H1 (cell line): ENCODE measurements at regions not wholly inside any gene's neighbourhood (a gene's known extent, or its start where the extent isn't known, plus 50 kb on each side); places are given as distances from the start of the nearest gene placed in this dataset.

Experiments
- CTCF ChIA-PET: fragments of 300-600 bp; sonication (Branson Sonifier 250); formaldehyde crosslinking; loops from one replicate; lab custom pipeline; 2021; ENCODE audit not compliant: partially characterized antibody; lab: Charles Lee
- POLR2A ChIA-PET: fragments of 300-600 bp; sonication (Branson Sonifier 250); formaldehyde crosslinking; loops from one replicate; lab custom pipeline; 2021; ENCODE audit warnings: inconsistent platforms; ENCODE audit not compliant: partially characterized antibody; lab: Charles Lee
- DNase-seq, 2 experiments: peaks; one replicate each; pipeline versions ENCODE4 v3.0.0 to v3.0.0-alpha.2; 2010 to 2022; ENCODE audit warnings: low spot score in 2 of 2, low read depth in 1 of 2, mixed read lengths in 1 of 2
- FAIRE-seq: peaks from 2 replicates; lab custom pipeline; 2011; peaks lifted over from hg19 to GRCh38; lab: Jason Lieb, UNC
- H2AFZ ChIP-seq: 2 replicates; pipeline ENCODE4 v1.8.1; 2012; ENCODE audit warnings: low read length, inconsistent platforms
- H2AK5ac ChIP-seq: 2 replicates; pipeline ENCODE4 v1.6.1; 2013; ENCODE audit warnings: low read depth, low read length
- H2BK120ac ChIP-seq: replicated peaks from 2 replicates; pipeline ENCODE3; 2013; ENCODE audit warnings: low read depth, low read length, inconsistent platforms
- H2BK12ac ChIP-seq: 2 replicates; pipeline ENCODE4 v1.6.1; 2013; ENCODE audit warnings: low read depth, low read length
- H2BK15ac ChIP-seq: 2 replicates; pipeline ENCODE4 v1.6.1; 2013; ENCODE audit warnings: low read length
- H2BK20ac ChIP-seq: 2 replicates; pipeline ENCODE4 v1.6.1; 2013; ENCODE audit warnings: low read length
- H2BK5ac ChIP-seq: 2 replicates; pipeline ENCODE4 v1.6.1; 2013; ENCODE audit warnings: low read depth, low read length
- H3K14ac ChIP-seq: 2 replicates; pipeline ENCODE4 v1.6.1; 2013; ENCODE audit warnings: inconsistent platforms; ENCODE audit not compliant: insufficient read length
- H3K18ac ChIP-seq: 2 replicates; pipeline ENCODE4 v1.6.1; 2013; ENCODE audit warnings: low read length; ENCODE audit errors: extremely low read depth
- H3K23ac ChIP-seq: 2 replicates; pipeline ENCODE4 v1.6.1; 2013; ENCODE audit warnings: inconsistent platforms; ENCODE audit not compliant: insufficient read length
- H3K23me2 ChIP-seq: 2 replicates; pipeline ENCODE4 v1.6.1; 2013; ENCODE audit warnings: low read depth, low read length
- H3K27ac ChIP-seq: 2 replicates; pipeline ENCODE4 v1.6.1; 2011; ENCODE audit warnings: low read depth, low read length, inconsistent platforms
- H3K27me3 ChIP-seq, 4 experiments: replicated peaks in 1 of 4; 1 replicate in 1 of 4; 2 replicates in 3 of 4; pipeline versions ENCODE4 v1.6.1 to v1.8.1; 2011 to 2013; ENCODE audit warnings: low read length in 3 of 4, mild to moderate bottlenecking in 3 of 4, inconsistent platforms in 2 of 4, mixed read lengths in 2 of 4, moderate library complexity in 1 of 4; ENCODE audit not compliant: control insufficient read depth in 3 of 4, insufficient read depth in 3 of 4; ENCODE audit errors: extremely low read depth in 1 of 4
- H3K36me3 ChIP-seq, 4 experiments: 2 replicates each; pipeline versions ENCODE4 v1.6.1 to v1.8.1; 2011 to 2013; ENCODE audit warnings: mild to moderate bottlenecking in 4 of 4, low read length in 3 of 4, moderate library complexity in 2 of 4, control low read depth in 1 of 4, inconsistent platforms in 1 of 4; ENCODE audit not compliant: insufficient read depth in 4 of 4, control insufficient read depth in 2 of 4
- H3K4ac ChIP-seq: replicated peaks from 2 replicates; pipeline ENCODE3; 2013; ENCODE audit warnings: low read length, low read depth, mixed read lengths, inconsistent platforms; ENCODE audit not compliant: insufficient read length
- H3K4me1 ChIP-seq, 4 experiments: replicated peaks in 1 of 4; 1 replicate in 1 of 4; 2 replicates in 3 of 4; pipeline versions ENCODE4 v1.6.1 to v1.8.1; 2011 to 2013; ENCODE audit warnings: low read length in 3 of 4, inconsistent platforms in 2 of 4, mixed read lengths in 1 of 4; ENCODE audit not compliant: insufficient read depth in 4 of 4, control insufficient read depth in 3 of 4
- H3K4me2 ChIP-seq, 2 experiments: 2 replicates each; pipeline versions ENCODE4 v1.6.1 to v1.8.1; 2011 to 2013; ENCODE audit warnings: low read depth in 2 of 2, low read length in 2 of 2, control low read depth in 1 of 2, inconsistent platforms in 1 of 2, mild to moderate bottlenecking in 1 of 2; ENCODE audit not compliant: insufficient read depth in 1 of 2
- H3K4me3 ChIP-seq, 4 experiments: fragments of 200-600, 300-600 bp in 1 of 4; sonication (generic), shearing (Covaris generic), sonication (Bioruptor Twin) in 1 of 4; 2 replicates each; pipeline versions ENCODE4 v1.5.1 to v1.8.1; 2011 to 2016; ENCODE audit warnings: low read length in 4 of 4, low read depth in 3 of 4, control low read depth in 2 of 4, inconsistent platforms in 2 of 4, mild to moderate bottlenecking in 2 of 4, mixed read lengths in 1 of 4, moderate library complexity in 1 of 4; ENCODE audit not compliant: insufficient read depth in 2 of 4; ENCODE audit errors: extremely low read depth in 1 of 4
- H3K56ac ChIP-seq: replicated peaks from 2 replicates; pipeline ENCODE3; 2013; ENCODE audit warnings: low read depth, mild to moderate bottlenecking, mixed read lengths, low read length, inconsistent platforms; ENCODE audit not compliant: insufficient read length
- H3K79me1 ChIP-seq: 2 replicates; pipeline ENCODE4 v1.6.1; 2013; ENCODE audit warnings: low read depth, low read length, control low read depth
- H3K79me2 ChIP-seq, 2 experiments: 2 replicates each; pipeline versions ENCODE4 v1.6.1 to v1.8.1; 2012 to 2013; ENCODE audit warnings: low read length in 2 of 2, mild to moderate bottlenecking in 2 of 2, inconsistent platforms in 1 of 2; ENCODE audit not compliant: insufficient read depth in 2 of 2, control insufficient read depth in 1 of 2
- H3K9ac ChIP-seq, 4 experiments: replicated peaks in 1 of 4; 1 replicate in 1 of 4; 2 replicates in 3 of 4; pipeline versions ENCODE4 v1.6.1 to v1.8.1; 2011 to 2013; ENCODE audit warnings: low read depth in 3 of 4, low read length in 3 of 4, control low read depth in 2 of 4, mild to moderate bottlenecking in 2 of 4, moderate library complexity in 2 of 4, inconsistent platforms in 1 of 4; ENCODE audit errors: extremely low read depth in 1 of 4
- H3K9me3 ChIP-seq, 2 experiments: 2 replicates each; pipeline versions ENCODE4 v1.6.1 to v1.8.1; 2012 to 2013; ENCODE audit warnings: mild to moderate bottlenecking in 2 of 2, moderate library complexity in 2 of 2, control low read depth in 1 of 2, inconsistent platforms in 1 of 2, low read depth in 1 of 2, low read length in 1 of 2, mixed read lengths in 1 of 2; ENCODE audit not compliant: insufficient read depth in 2 of 2
- H4K20me1 ChIP-seq, 2 experiments: replicated peaks in 1 of 2; 2 replicates each; pipeline versions ENCODE3 to v1.8.1; 2011 to 2013; ENCODE audit warnings: inconsistent platforms in 2 of 2, low read length in 2 of 2, mild to moderate bottlenecking in 1 of 2; ENCODE audit not compliant: insufficient read depth in 2 of 2, control insufficient read depth in 1 of 2
- H4K5ac ChIP-seq: 2 replicates; pipeline ENCODE4 v1.6.1; 2013; ENCODE audit warnings: low read length, low read depth, mixed read lengths, inconsistent platforms; ENCODE audit not compliant: insufficient read length
- H4K8ac ChIP-seq: 2 replicates; pipeline ENCODE4 v1.8.0; 2013; ENCODE audit warnings: mild to moderate bottlenecking, moderate library complexity, low read length, inconsistent platforms; ENCODE audit not compliant: insufficient read depth; ENCODE audit errors: extremely low read depth
- H4K91ac ChIP-seq: replicated peaks from 2 replicates; pipeline ENCODE3; 2013; ENCODE audit warnings: low read length, mixed read lengths, inconsistent platforms; ENCODE audit not compliant: insufficient read length
- ASH2L ChIP-seq: fragments of 200-600, 300-600 bp; sonication (generic); IDR thresholded peaks from one replicate; pipeline ENCODE4 v1.7.1; 2017; ENCODE audit warnings: low read length
- CHD1 ChIP-seq: IDR thresholded peaks from 2 replicates; pipeline ENCODE4 v1.6.1; 2012; ENCODE audit warnings: low read depth, low read length, improper control_type of control experiment
- CREB1 ChIP-seq: IDR thresholded peaks from 2 replicates; pipeline ENCODE4 v1.6.1; 2012; ENCODE audit warnings: inconsistent platforms
- EP300 ChIP-seq, 2 experiments: IDR thresholded peaks; 1 replicate in 1 of 2; 2 replicates in 1 of 2; pipeline ENCODE4 v1.6.1; 2011 to 2012; ENCODE audit warnings: low read depth in 2 of 2, low read length in 2 of 2, mild to moderate bottlenecking in 2 of 2, borderline replicate concordance in 1 of 2, inconsistent platforms in 1 of 2, moderate library complexity in 1 of 2
- HDAC2 ChIP-seq, 2 experiments: fragments of 300-600 bp in 1 of 2; sonication (generic) in 1 of 2; IDR thresholded peaks; 2 replicates each; pipeline ENCODE4 v1.6.1; 2011 to 2012; ENCODE audit warnings: low read depth in 2 of 2, low read length in 2 of 2, mild to moderate bottlenecking in 2 of 2, moderate library complexity in 2 of 2, borderline replicate concordance in 1 of 2, inconsistent platforms in 1 of 2
- KDM4A ChIP-seq: IDR thresholded peaks from one replicate; pipeline ENCODE4 v1.7.1; 2012; ENCODE audit warnings: low read depth, mild to moderate bottlenecking, moderate library complexity, low read length, inconsistent platforms; ENCODE audit not compliant: severe bottlenecking
- KDM5A ChIP-seq: fragments of 200-600 bp; IDR thresholded peaks from 2 replicates; pipeline ENCODE4 v1.7.1; 2012; ENCODE audit warnings: mild to moderate bottlenecking, low read length, inconsistent platforms, mixed read lengths
- MAFK ChIP-seq: IDR thresholded peaks from 2 replicates; pipeline ENCODE4 v1.6.1; 2012; ENCODE audit warnings: low read depth, mild to moderate bottlenecking, improper control_type of control experiment, low read length
- NANOG ChIP-seq: IDR thresholded peaks from 2 replicates; pipeline ENCODE4 v1.6.1; 2011; ENCODE audit warnings: low read length, low read depth, mild to moderate bottlenecking, inconsistent platforms; ENCODE audit not compliant: insufficient read depth, poor library complexity, severe bottlenecking
- POLR2AphosphoS5 ChIP-seq: IDR thresholded peaks from 2 replicates; pipeline ENCODE4 v1.6.1; 2011; ENCODE audit warnings: low read depth, low read length
- POU5F1 ChIP-seq: IDR thresholded peaks from 2 replicates; pipeline ENCODE4 v1.6.1; 2011; ENCODE audit warnings: low read depth, mild to moderate bottlenecking, low read length, moderate library complexity
- RFX5 ChIP-seq: IDR thresholded peaks from 2 replicates; pipeline ENCODE4 v1.6.1; 2011; ENCODE audit warnings: low read depth, low read length, improper control_type of control experiment, borderline replicate concordance
- RNF2 ChIP-seq: fragments of 200-900, 300-1000 bp; sonication (generic); IDR thresholded peaks from 2 replicates; pipeline ENCODE4 v1.7.1; 2016; ENCODE audit warnings: borderline replicate concordance, low read depth, mild to moderate bottlenecking, antibody characterized with exemption, low read length; ENCODE audit not compliant: poor library complexity, severe bottlenecking; ENCODE audit errors: missing control alignments
- SP1 ChIP-seq: IDR thresholded peaks from 2 replicates; pipeline ENCODE4 v1.6.1; 2011; ENCODE audit warnings: low read depth, low read length
- SP2 ChIP-seq: IDR thresholded peaks from 2 replicates; pipeline ENCODE4 v1.6.1; 2012; ENCODE audit warnings: mild to moderate bottlenecking, low read length, inconsistent platforms
- TAF7 ChIP-seq: optimal IDR thresholded peaks from 2 replicates; pipeline ENCODE3; 2011; ENCODE audit warnings: low read depth, mild to moderate bottlenecking, inconsistent platforms, low read length, moderate library complexity, borderline replicate concordance
- YY1 ChIP-seq: IDR thresholded peaks from 2 replicates; pipeline ENCODE4 v1.6.1; 2011; ENCODE audit warnings: low read depth, mild to moderate bottlenecking, low read length

GRCh38 chr1:73511038-73511437, 686.9 kb downstream of the LRRIQ3 start:
- H3K79me2 ChIP-seq = no peaks in the 10 kb centered on the region
- no peaks in the 10 kb centered on the region for H3K36me3 ChIP-seq
- no peak overlapping the region for H3K4ac ChIP-seq
- no peak overlapping the region for H3K9ac ChIP-seq
- FAIRE-seq (no peak), DNase-seq (no peak)
- ChIA-PET CTCF (no interaction called here), POLR2A (no interaction called here)
- no peak overlapping the region for H3K23ac ChIP-seq
- H3K14ac ChIP-seq = no peak overlapping the region
- H2AFZ ChIP-seq = no peak overlapping the region
- H3K23me2 ChIP-seq = no peaks in the 10 kb centered on the region
- H2BK120ac ChIP-seq = no peak overlapping the region
- no peaks in the 10 kb centered on the region for H3K79me1 ChIP-seq
- H3K4me1 ChIP-seq = no peaks in the 10 kb centered on the region
- no peak overlapping the region for H2AK5ac ChIP-seq
- no peaks in the 10 kb centered on the region for H4K20me1 ChIP-seq
- H3K27ac ChIP-seq = no peak overlapping the region
- H4K8ac ChIP-seq = no peak overlapping the region
- no peak overlapping the region for H2BK20ac ChIP-seq
- H3K4me2 ChIP-seq = no peak overlapping the region
- H3K27me3 ChIP-seq = no peaks in the 10 kb centered on the region
- no peak overlapping the region for H2BK12ac ChIP-seq
- H3K56ac ChIP-seq = no peak overlapping the region
- H3K4me3 ChIP-seq = no peak overlapping the region
- no peak overlapping the region for H4K5ac ChIP-seq
- H2BK5ac ChIP-seq = no peak overlapping the region
- H3K18ac ChIP-seq = no peak overlapping the region
- H3K9me3 ChIP-seq = no peaks in the 10 kb centered on the region
- no peak overlapping the region for H2BK15ac ChIP-seq
- H4K91ac ChIP-seq = no peak overlapping the region
- TF ChIP-seq RNF2 (no peak), MAFK (no peak), TAF7 (no peak), POU5F1 (no peak), HDAC2 (IDR thresholded peaks at IDR 0.05; ENCODE audit: borderline replicate concordance in 1 of 2, low read depth in 2 of 2, low read length in 2 of 2) (no peak), SP1 (no peak), CREB1 (no peak), RFX5 (no peak), POLR2AphosphoS5 (no peak), CHD1 (no peak), EP300 (IDR thresholded peaks at IDR 0.05; ENCODE audit: borderline replicate concordance in 1 of 2, low read depth in 2 of 2, low read length in 2 of 2) (no peak), ASH2L (no peak), KDM4A (no peak), NANOG (no peak), YY1 (no peak), SP2 (no peak), KDM5A (no peak)
